Natural killer cell (primary cell): ENCODE measurements at regions not wholly inside any gene's neighbourhood (a gene's known extent, or its start where the extent isn't known, plus 50 kb on each side); places are given as distances from the start of the nearest gene placed in this dataset.

Source experiments
- ATAC-seq, 3 donors: fragments of 150-1000 bp in 2 of 3; fragments of 200-7000 bp in 1 of 3; cut with Tn5 transposase; 1 replicate in 1 of 3; 2 replicates in 2 of 3; pipeline ENCODE4 v1.10.0; 2021; ENCODE audit warnings: mild to moderate bottlenecking in 2 of 3, moderate library complexity in 2 of 3
- DNase-seq, 2 donors: peaks; one replicate each; pipeline versions ENCODE4 v3.0.0 to v3.0.0-alpha.2; 2013 to 2021; ENCODE audit warnings: mixed read lengths in 1 of 2
- H3K27ac ChIP-seq: one replicate; pipeline ENCODE4 v1.5.1; 2013; ENCODE audit warnings: mild to moderate bottlenecking, low read length
- H3K27me3 ChIP-seq: one replicate; pipeline ENCODE4 v1.6.1; 2013; ENCODE audit warnings: low read length; ENCODE audit not compliant: control insufficient read depth, insufficient read depth
- H3K36me3 ChIP-seq: one replicate; pipeline ENCODE4 v1.6.1; 2013; ENCODE audit warnings: low read length; ENCODE audit not compliant: control insufficient read depth, insufficient read depth
- H3K4me1 ChIP-seq: one replicate; pipeline ENCODE4 v1.6.1; 2013; ENCODE audit warnings: low read length; ENCODE audit not compliant: control insufficient read depth, insufficient read depth
- H3K4me3 ChIP-seq: one replicate; pipeline ENCODE4 v1.5.1; 2013; ENCODE audit warnings: low read length
- H3K9me3 ChIP-seq: one replicate; pipeline ENCODE4 v1.6.1; 2013; ENCODE audit warnings: low read length; ENCODE audit not compliant: control insufficient read depth, insufficient read depth
- H3K27ac Mint-ChIP-seq, 2 donors: one replicate each; pipeline ENCODE4 v1.8.0; 2022; ENCODE audit warnings: mild to moderate bottlenecking in 2 of 2, mixed read lengths in 2 of 2, moderate library complexity in 1 of 2
- H3K27me3 Mint-ChIP-seq, 2 donors: one replicate each; pipeline ENCODE4 v1.8.0; 2022; ENCODE audit warnings: low read depth in 2 of 2, mixed read lengths in 2 of 2
- H3K36me3 Mint-ChIP-seq: one replicate; pipeline ENCODE4 v1.8.0; 2022; ENCODE audit warnings: mixed read lengths
- H3K4me1 Mint-ChIP-seq, 2 donors: one replicate each; pipeline ENCODE4 v1.8.0; 2022; ENCODE audit warnings: mixed read lengths in 2 of 2
- H3K4me3 Mint-ChIP-seq: one replicate; pipeline ENCODE4 v1.8.0; 2022; ENCODE audit warnings: mild to moderate bottlenecking, moderate library complexity, mixed read lengths
- H3K9me3 Mint-ChIP-seq, 2 donors: one replicate each; pipeline ENCODE4 v1.8.0; 2022; ENCODE audit warnings: mixed read lengths in 2 of 2
- WGBS: methylation state at CpG from one replicate; pipeline ENCODE4 v1.1.7; 2013; ENCODE audit warnings: missing lambda C conversion rate; ENCODE audit not compliant: insufficient coverage; 5-methylcytosine and 5-hydroxymethylcytosine counted together
- intact Hi-C: fragments of 100-400 bp; cut with micrococcal nuclease; formaldehyde crosslinking; loops from one replicate; pipeline ENCODE4 v1.14.2; 2022
- TF ChIP-seq, protein P1 (sequence below): fragments of 200-600 bp; IDR thresholded peaks from one replicate; pipeline ENCODE4 v1.8.0; 2022; ENCODE audit warnings: antibody characterized with exemption

DNA sequence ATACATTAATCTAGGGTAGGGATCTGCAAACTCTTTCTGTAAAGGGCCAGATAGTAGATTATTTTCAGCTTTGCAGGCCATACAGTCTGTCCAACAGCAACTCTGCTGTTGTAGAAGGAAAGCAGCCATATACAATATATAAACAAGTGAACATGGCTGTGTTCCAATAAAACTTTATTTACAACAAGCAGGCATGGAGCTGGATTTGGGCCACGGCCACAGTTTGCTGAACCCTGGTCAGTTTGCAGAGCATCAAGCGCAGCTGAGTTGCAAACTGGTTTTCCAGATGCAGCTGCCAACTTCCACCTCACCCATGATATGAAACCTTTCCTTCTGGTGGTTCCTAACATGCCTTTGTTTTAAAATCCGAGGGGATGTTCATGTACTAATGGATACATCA, 310.4 kb upstream of the NFE2L3 start:
- intact Hi-C loops: no loop called here
- peaks cover 10% of the 10 kb centered on the region for H3K27me3 ChIP-seq
- H3K4me1 Mint-ChIP-seq: no peaks in the 10 kb centered on the region
- DNase-seq: no peak
- H3K27me3 Mint-ChIP-seq: peaks cover 31 to 54% of the 10 kb centered on the region in 2 donors
- TF ChIP-seq, protein P1, sequence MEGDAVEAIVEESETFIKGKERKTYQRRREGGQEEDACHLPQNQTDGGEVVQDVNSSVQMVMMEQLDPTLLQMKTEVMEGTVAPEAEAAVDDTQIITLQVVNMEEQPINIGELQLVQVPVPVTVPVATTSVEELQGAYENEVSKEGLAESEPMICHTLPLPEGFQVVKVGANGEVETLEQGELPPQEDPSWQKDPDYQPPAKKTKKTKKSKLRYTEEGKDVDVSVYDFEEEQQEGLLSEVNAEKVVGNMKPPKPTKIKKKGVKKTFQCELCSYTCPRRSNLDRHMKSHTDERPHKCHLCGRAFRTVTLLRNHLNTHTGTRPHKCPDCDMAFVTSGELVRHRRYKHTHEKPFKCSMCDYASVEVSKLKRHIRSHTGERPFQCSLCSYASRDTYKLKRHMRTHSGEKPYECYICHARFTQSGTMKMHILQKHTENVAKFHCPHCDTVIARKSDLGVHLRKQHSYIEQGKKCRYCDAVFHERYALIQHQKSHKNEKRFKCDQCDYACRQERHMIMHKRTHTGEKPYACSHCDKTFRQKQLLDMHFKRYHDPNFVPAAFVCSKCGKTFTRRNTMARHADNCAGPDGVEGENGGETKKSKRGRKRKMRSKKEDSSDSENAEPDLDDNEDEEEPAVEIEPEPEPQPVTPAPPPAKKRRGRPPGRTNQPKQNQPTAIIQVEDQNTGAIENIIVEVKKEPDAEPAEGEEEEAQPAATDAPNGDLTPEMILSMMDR: no peak
- no peaks in the 10 kb centered on the region for H3K36me3 Mint-ChIP-seq
- H3K9me3 Mint-ChIP-seq: no peaks in the 10 kb centered on the region
- no peaks in the 10 kb centered on the region for H3K36me3 ChIP-seq
- H3K4me3 ChIP-seq: no peak overlapping the region
- no peak overlapping the region for H3K27ac Mint-ChIP-seq
- no peaks in the 10 kb centered on the region for H3K9me3 ChIP-seq
- H3K4me3 Mint-ChIP-seq: no peak overlapping the region
- WGBS: 91% methylated on average over 3 of the region's 3 CpGs
- no peak overlapping the region for H3K27ac ChIP-seq
- no peak for ATAC-seq
- H3K4me1 ChIP-seq: no peaks in the 10 kb centered on the region

DNA sequence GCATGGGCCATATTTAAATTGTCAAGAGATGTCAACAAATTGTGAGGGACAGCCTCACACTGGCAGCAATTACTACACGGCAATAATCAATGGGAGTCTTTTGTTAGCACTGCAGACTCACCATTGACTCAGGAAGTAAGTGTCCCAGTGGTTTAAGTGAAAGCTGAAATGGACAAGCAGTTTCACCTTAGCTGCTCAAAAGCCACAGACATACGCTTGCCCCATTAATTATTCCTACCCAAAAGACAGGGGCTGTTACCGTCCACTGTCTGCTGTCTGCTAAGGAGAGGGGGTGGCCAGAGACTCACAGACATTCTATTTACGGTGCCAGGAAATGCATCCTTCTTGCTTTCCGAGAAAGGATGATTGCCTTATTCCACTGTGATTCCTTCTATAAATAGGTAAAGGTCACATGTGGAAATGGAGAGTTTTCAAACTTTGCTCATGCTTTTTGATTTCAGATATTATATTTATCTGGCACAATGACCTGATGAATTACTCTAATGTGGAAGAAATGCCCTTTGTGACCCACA, 309.7 kb upstream of the NFE2L3 start:
- intact Hi-C loops: no loop called here
- Mint-ChIP-seq H3K27me3 (peaks cover 35 to 55% of the 10 kb centered on the region in 2 donors), H3K36me3 (no peaks in the 10 kb centered on the region), H3K4me1 (no peaks in the 10 kb centered on the region), H3K27ac (no peak overlapping the region), H3K9me3 (no peaks in the 10 kb centered on the region), H3K4me3 (no peak overlapping the region)
- Histone ChIP-seq H3K9me3 (no peaks in the 10 kb centered on the region), H3K4me3 (no peak overlapping the region), H3K27ac (no peak overlapping the region), H3K36me3 (no peaks in the 10 kb centered on the region), H3K27me3 (peaks cover 8% of the 10 kb centered on the region), H3K4me1 (no peaks in the 10 kb centered on the region)
- DNase-seq (no peak), ATAC-seq (no peak)
- WGBS: 90% methylated on average over 3 of the region's 5 CpGs
- TF ChIP-seq, protein P1: no peak

DNA sequence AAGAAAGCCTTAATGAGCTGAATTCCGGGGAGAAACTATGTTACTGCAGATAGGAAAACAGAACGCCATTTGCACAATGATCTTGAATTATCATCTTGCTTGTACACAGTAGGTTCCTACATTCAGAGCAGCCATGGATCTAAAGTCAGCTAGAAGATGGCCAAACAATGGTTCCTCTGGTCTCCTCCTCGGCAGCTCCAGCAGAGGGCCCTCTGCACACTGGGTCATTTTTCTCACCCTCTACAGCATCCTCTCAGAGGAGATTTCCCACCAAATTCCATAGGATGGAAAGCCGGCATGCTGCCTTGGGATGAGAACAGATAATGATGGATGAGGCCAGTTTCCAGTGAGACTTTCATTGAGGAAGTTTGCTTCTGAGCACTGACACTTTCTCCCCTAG, 308.5 kb upstream of the NFE2L3 start:
- Histone ChIP-seq H3K4me1 (no peaks in the 10 kb centered on the region), H3K4me3 (no peak overlapping the region), H3K27ac (no peak overlapping the region), H3K36me3 (no peaks in the 10 kb centered on the region), H3K27me3 (peaks cover 6% of the 10 kb centered on the region), H3K9me3 (no peaks in the 10 kb centered on the region)
- peaks cover 35 to 55% of the 10 kb centered on the region in 2 donors for H3K27me3 Mint-ChIP-seq
- no peak for ATAC-seq
- H3K36me3 Mint-ChIP-seq: no peaks in the 10 kb centered on the region
- TF ChIP-seq, protein P1: no peak
- H3K9me3 Mint-ChIP-seq: no peaks in the 10 kb centered on the region
- no peak overlapping the region for H3K27ac Mint-ChIP-seq
- H3K4me1 Mint-ChIP-seq: no peaks in the 10 kb centered on the region
- no peak for DNase-seq
- no peak overlapping the region for H3K4me3 Mint-ChIP-seq
- WGBS: 86% methylated on average over 4 of the region's 4 CpGs
- intact Hi-C loops: no loop called here
